A549 (cell line): ENCODE measurements at regions not wholly inside any gene's neighbourhood (a gene's known extent, or its start where the extent isn't known, plus 50 kb on each side); places are given as distances from the start of the nearest gene placed in this dataset.

ENCODE experiments used
- CEBPB ChIP-seq, 2 experiments: fragments of >200 bp in 1 of 2; sonication (Bioruptor Twin) in 1 of 2; formaldehyde crosslinking in 1 of 2; IDR thresholded peaks; 2 replicates each; pipeline ENCODE4 v1.6.1; 2012 to 2016
- CTCF ChIP-seq: fragments of >200 bp; sonication (Bioruptor Twin); formaldehyde crosslinking; IDR thresholded peaks from 3 replicates; pipeline ENCODE4 v1.5.1; 2016
- E2F6 ChIP-seq: IDR thresholded peaks from 2 replicates; pipeline ENCODE4 v1.6.1; 2012; ENCODE audit warnings: low read depth, borderline replicate concordance
- EP300 ChIP-seq, 2 experiments: fragments of >200 bp; sonication (Bioruptor Twin); formaldehyde crosslinking; IDR thresholded peaks; 2 replicates in 1 of 2; 3 replicates in 1 of 2; pipeline ENCODE4 v1.6.1; 2016 to 2017
- GATA3 ChIP-seq: IDR thresholded peaks from 2 replicates; pipeline ENCODE4 v1.6.1; 2012; ENCODE audit warnings: borderline replicate concordance
- MAX ChIP-seq: IDR thresholded peaks from 2 replicates; pipeline ENCODE4 v1.6.1; 2012
- NFE2L2 ChIP-seq: fragments of 150-350 bp; conservative IDR thresholded peaks from 2 replicates; pipeline ENCODE4 v1.6.1; 2014; ENCODE audit warnings: low read length
- PHF8 ChIP-seq: fragments of 200-600 bp; sonication (generic); IDR thresholded peaks from 2 replicates; pipeline ENCODE4 v1.6.1; 2016; ENCODE audit warnings: low read depth, mild to moderate bottlenecking, antibody characterized with exemption, moderate library complexity, borderline replicate concordance
- POLR2A ChIP-seq: IDR thresholded peaks from 2 replicates; pipeline ENCODE4 v1.6.1; 2012; ENCODE audit warnings: mild to moderate bottlenecking, low read length
- RAD21 ChIP-seq, 2 experiments: fragments of >200 bp in 1 of 2; sonication (Bioruptor Twin) in 1 of 2; formaldehyde crosslinking in 1 of 2; IDR thresholded peaks in 1 of 2; conservative IDR thresholded peaks in 1 of 2; 2 replicates in 1 of 2; 3 replicates in 1 of 2; pipeline ENCODE4 v1.6.1; 2012 to 2018; ENCODE audit warnings: inconsistent platforms in 1 of 2
- RFX5 ChIP-seq: fragments of 450-650 bp; IDR thresholded peaks from 2 replicates; pipeline ENCODE4 v1.7.1; 2014; ENCODE audit warnings: antibody characterized with exemption, mild to moderate bottlenecking, moderate library complexity
- USF2 ChIP-seq: fragments of 450-650 bp; IDR thresholded peaks from 2 replicates; pipeline ENCODE4 v1.6.1; 2014; ENCODE audit warnings: antibody characterized with exemption

- no peak for TF ChIP-seq CTCF
- TF ChIP-seq E2F6: no peak
- TF ChIP-seq MAX: no peak
- TF ChIP-seq RFX5: no peak
- no peak for TF ChIP-seq USF2
- TF ChIP-seq CEBPB (IDR thresholded peaks at IDR 0.05): no peak
- TF ChIP-seq NFE2L2: no peak
- TF ChIP-seq EP300 (IDR thresholded peaks at IDR 0.05): no peak
- TF ChIP-seq RAD21 (conservative IDR thresholded peaks at IDR 0.05 in 1 of 2, IDR thresholded peaks at IDR 0.05 in 1 of 2): no peak
- TF ChIP-seq POLR2A: no peak
- TF ChIP-seq PHF8: no peak
- TF ChIP-seq GATA3: no peak
Measured at GRCh38 chr15:93245661-93246042, 156.6 kb upstream of the RGMA start.
